Muscle layer of colon (tissue), 2 donors: ENCODE measurements at regions not wholly inside any gene's neighbourhood (a gene's known extent, or its start where the extent isn't known, plus 50 kb on each side); places are given as distances from the start of the nearest gene placed in this dataset.

Source experiments
- H3K27ac ChIP-seq: one replicate; pipeline ENCODE4 v1.7.0; 2013; ENCODE audit warnings: low read depth, mild to moderate bottlenecking, low read length, moderate library complexity
- H3K27me3 ChIP-seq, 2 donors: one replicate each; pipeline ENCODE4 v1.7.0; 2013; ENCODE audit warnings: low read length in 2 of 2, mild to moderate bottlenecking in 2 of 2; ENCODE audit not compliant: insufficient read depth in 2 of 2, control insufficient read depth in 1 of 2
- H3K36me3 ChIP-seq: one replicate; pipeline ENCODE4 v1.7.0; 2013; ENCODE audit warnings: mild to moderate bottlenecking, low read length; ENCODE audit not compliant: insufficient read depth
- H3K4me1 ChIP-seq: one replicate; pipeline ENCODE4 v1.7.0; 2013; ENCODE audit warnings: mild to moderate bottlenecking, low read length; ENCODE audit not compliant: insufficient read depth
- H3K4me3 ChIP-seq, 2 donors: one replicate each; pipeline ENCODE4 v1.7.0; 2013; ENCODE audit warnings: low read length in 2 of 2, low read depth in 1 of 2, mild to moderate bottlenecking in 1 of 2, moderate library complexity in 1 of 2
- H3K9ac ChIP-seq: one replicate; pipeline ENCODE4 v1.7.0; 2013; ENCODE audit warnings: low read length
- H3K9me3 ChIP-seq: one replicate; pipeline ENCODE4 v1.7.0; 2013; ENCODE audit warnings: mild to moderate bottlenecking, low read length
- donor health status: abdominal sarcoma.
- donor health status: Adenocarcinoma of cecum.

DNA sequence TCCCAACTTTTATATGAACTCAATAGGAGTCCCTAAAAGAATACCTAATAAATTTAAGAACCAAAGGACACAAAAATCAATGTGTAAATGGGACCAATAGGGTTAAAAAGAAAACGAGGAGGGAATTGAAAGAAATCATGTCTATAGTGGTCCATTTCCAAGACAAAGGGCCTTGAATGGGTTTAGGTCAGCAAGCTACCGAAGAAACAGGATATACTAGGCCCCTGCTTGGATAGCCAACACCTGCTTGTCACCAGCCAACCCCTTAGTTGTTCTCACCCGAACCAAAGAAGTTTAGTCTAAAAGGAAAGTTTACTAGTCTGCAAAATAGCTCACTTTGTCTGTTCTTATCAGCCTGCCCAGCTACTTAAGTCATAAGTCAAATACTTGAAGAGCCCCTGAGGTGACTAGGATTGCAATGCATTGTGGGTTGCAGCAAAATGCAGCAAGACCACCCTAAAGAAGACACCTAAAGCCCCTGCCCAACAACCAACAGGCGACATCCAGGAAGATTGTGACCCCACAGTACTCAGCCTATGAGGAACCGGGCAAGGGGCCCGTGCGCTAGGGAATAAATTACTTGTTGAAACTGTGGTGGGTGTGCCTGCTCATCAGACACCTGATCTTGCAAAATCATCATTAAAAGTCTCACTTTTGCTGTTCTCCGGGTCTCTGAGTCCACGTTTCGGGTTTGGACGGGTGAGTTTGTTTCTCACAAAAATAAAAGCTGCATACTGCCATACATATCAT, 183.9 kb upstream of the PPP1R26 start:
- Histone ChIP-seq H3K27me3 (peaks cover 0 to 18% of the 10 kb centered on the region in 2 donors), H3K4me3 (no peak overlapping the region), H3K4me1 (no peaks in the 10 kb centered on the region), H3K27ac (no peak overlapping the region), H3K9me3 (no peaks in the 10 kb centered on the region), H3K36me3 (no peaks in the 10 kb centered on the region), H3K9ac (no peak overlapping the region)

- no peak overlapping the region for H3K9ac ChIP-seq
- H3K4me1 ChIP-seq = no peaks in the 10 kb centered on the region
- H3K27me3 ChIP-seq = peaks cover 0 to 28% of the 10 kb centered on the region in 2 donors
- no peak overlapping the region for H3K4me3 ChIP-seq
- H3K9me3 ChIP-seq = no peaks in the 10 kb centered on the region
- H3K27ac ChIP-seq = no peak overlapping the region
- H3K36me3 ChIP-seq = no peaks in the 10 kb centered on the region
Observed at GRCh38 chr9:135296735-135297455, 182.7 kb upstream of the PPP1R26 start.

GRCh38 chr9:135297456-135298075, 182.0 kb upstream of the PPP1R26 start:
- Histone ChIP-seq H3K9ac (no peak overlapping the region), H3K4me3 (no peak overlapping the region), H3K4me1 (no peaks in the 10 kb centered on the region), H3K27me3 (peaks cover 0 to 30% of the 10 kb centered on the region in 2 donors), H3K9me3 (no peaks in the 10 kb centered on the region), H3K27ac (no peak overlapping the region), H3K36me3 (no peaks in the 10 kb centered on the region)

- no peaks in the 10 kb centered on the region for H3K9me3 ChIP-seq
- H3K4me3 ChIP-seq = no peak overlapping the region
- H3K27me3 ChIP-seq = peaks cover 0 to 30% of the 10 kb centered on the region in 2 donors
- no peaks in the 10 kb centered on the region for H3K36me3 ChIP-seq
- H3K9ac ChIP-seq = no peak overlapping the region
- no peaks in the 10 kb centered on the region for H3K4me1 ChIP-seq
- no peak overlapping the region for H3K27ac ChIP-seq
Observed at GRCh38 chr9:135299239-135299590, 180.4 kb upstream of the PPP1R26 start.

- Histone ChIP-seq H3K27me3 (peaks cover 3 to 30% of the 10 kb centered on the region in 2 donors), H3K9me3 (no peaks in the 10 kb centered on the region), H3K4me3 (no peak overlapping the region), H3K9ac (no peak overlapping the region), H3K4me1 (no peaks in the 10 kb centered on the region), H3K36me3 (no peaks in the 10 kb centered on the region), H3K27ac (no peak overlapping the region)
Observed at GRCh38 chr9:135299651-135300345, 179.8 kb upstream of the PPP1R26 start.

DNA sequence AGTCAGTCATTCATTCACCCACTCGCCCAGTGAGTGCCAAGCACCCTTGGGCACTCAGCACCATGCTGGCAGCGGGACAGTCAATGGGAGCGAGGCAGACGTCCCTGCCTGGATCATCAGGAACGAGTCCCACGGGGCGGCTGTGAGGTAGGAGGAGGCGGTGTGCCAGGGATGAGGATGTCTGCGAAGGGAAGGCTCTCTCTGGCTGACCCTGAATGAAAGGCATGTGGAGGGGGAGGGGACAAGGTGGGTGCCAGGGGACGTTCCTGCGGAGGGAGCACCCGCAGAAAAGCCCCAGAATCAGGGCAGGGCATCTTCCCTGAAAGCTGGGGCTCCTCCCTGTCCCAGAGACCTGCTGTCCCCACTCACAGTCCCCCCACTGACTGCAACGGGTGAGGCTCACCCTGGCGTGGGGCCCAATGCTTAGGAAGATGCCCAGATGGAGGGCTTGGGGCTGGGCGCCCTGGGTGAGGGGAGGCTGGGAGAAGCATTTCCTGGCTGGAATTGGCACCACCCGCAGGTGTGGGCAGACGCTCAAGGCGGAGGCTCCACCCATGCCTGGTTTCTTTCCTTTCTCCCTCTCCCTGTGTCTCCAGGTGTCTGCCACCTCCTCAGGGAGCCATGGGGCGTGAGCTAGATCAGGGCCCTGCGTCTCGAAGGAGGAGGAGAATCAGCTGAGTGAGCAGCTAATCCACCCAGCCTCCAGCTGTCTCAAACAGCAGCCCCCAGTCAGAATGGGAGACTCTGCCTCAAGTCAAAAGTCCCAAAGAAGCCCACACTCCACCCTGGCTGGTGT, 179.0 kb upstream of the PPP1R26 start:
- Histone ChIP-seq H3K36me3 (no peaks in the 10 kb centered on the region), H3K4me3 (no peak overlapping the region), H3K27ac (no peak overlapping the region), H3K9me3 (no peaks in the 10 kb centered on the region), H3K9ac (no peak overlapping the region), H3K4me1 (no peaks in the 10 kb centered on the region), H3K27me3 (peaks cover 3 to 30% of the 10 kb centered on the region in 2 donors)

- Histone ChIP-seq H3K36me3 (no peaks in the 10 kb centered on the region), H3K9ac (no peak overlapping the region), H3K27ac (no peak overlapping the region), H3K4me3 (no peak overlapping the region), H3K9me3 (no peaks in the 10 kb centered on the region), H3K4me1 (no peaks in the 10 kb centered on the region), H3K27me3 (peaks cover 3 to 30% of the 10 kb centered on the region in 2 donors)
Observed at GRCh38 chr9:135301271-135302263, 178.0 kb upstream of the PPP1R26 start.

DNA sequence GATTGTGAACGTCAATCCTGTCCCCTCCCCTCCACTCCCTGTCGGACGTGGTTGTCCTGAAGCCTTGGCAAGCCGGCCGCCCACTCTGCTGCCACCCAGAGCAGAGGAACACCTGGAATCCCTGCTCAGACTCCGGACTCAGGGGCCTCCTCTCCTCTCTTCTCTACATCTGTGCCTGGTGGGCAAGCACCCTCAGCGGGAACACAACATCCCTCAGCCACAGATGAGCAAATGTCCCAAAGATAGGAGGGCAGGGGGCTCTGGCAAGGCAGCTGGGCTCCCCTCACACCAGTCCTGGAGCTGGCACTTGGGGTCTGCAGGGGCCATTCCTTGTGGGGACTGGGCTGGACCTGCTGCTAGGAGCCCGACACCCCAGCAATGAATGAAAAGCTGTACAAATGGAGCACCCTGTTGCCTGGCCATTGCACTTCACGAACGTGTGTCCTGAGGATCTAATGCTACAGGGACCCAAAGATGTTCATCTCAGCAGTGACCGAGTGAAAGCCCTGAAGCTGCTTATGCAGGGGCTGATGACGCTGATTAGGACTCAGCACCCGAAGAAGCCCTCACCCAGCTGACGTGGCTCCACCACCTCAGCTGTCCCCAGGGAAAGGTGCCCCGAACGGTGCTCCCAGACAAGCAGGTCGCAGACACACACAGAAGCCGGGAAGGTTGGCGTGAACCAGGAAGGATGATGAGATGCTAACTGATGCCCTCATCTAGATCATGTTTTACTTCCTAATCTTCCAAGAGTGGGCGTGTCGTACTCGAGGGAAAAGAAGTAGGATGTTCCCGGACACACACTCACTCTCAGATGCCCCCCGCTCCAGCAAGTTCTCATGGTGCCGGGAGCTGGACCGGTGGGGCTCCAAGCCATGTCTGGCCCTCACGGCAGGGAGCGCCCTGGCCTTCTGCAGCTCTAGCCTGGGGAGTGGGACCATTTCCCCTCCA, 177.0 kb upstream of the PPP1R26 start:
- H3K9me3 ChIP-seq = no peaks in the 10 kb centered on the region
- no peaks in the 10 kb centered on the region for H3K4me1 ChIP-seq
- no peak overlapping the region for H3K27ac ChIP-seq
- H3K27me3 ChIP-seq = peaks cover 3 to 28% of the 10 kb centered on the region in 2 donors
- H3K4me3 ChIP-seq = no peak overlapping the region
- H3K9ac ChIP-seq = no peak overlapping the region
- H3K36me3 ChIP-seq = no peaks in the 10 kb centered on the region

GRCh38 chr9:135303280-135303647, 176.3 kb upstream of the PPP1R26 start:
- Histone ChIP-seq H3K36me3 (no peaks in the 10 kb centered on the region), H3K27ac (no peak overlapping the region), H3K9ac (no peak overlapping the region), H3K9me3 (no peaks in the 10 kb centered on the region), H3K4me3 (no peak overlapping the region), H3K27me3 (peaks cover 3 to 25% of the 10 kb centered on the region in 2 donors), H3K4me1 (no peaks in the 10 kb centered on the region)
